Lower leg skin (tissue), 3 donors: ENCODE measurements at regions not wholly inside any gene's neighbourhood (a gene's known extent, or its start where the extent isn't known, plus 50 kb on each side); places are given as distances from the start of the nearest gene placed in this dataset.

ENCODE experiments used
- CTCF ChIP-seq, 3 donors: fragments of 450-650 bp; IDR thresholded peaks; one replicate each; pipeline ENCODE4 v1.5.1; 2016; ENCODE audit warnings: antibody characterized with exemption in 3 of 3, mild to moderate bottlenecking in 3 of 3, moderate library complexity in 2 of 3
- POLR2A ChIP-seq, 2 donors: fragments of 450-650 bp; IDR thresholded peaks; one replicate each; pipeline ENCODE4 v1.6.1; 2016 to 2017; ENCODE audit warnings: antibody characterized with exemption in 2 of 2, mild to moderate bottlenecking in 1 of 2, moderate library complexity in 1 of 2

GRCh38 chr17:79678736-79679255, 51.9 kb upstream of the ENPP7 start:
- TF ChIP-seq CTCF (IDR thresholded peaks at IDR 0.05) = no peak
- no peak for TF ChIP-seq POLR2A (IDR thresholded peaks at IDR 0.05)
